Caki2 (cell line): ENCODE measurements at regions not wholly inside any gene's neighbourhood (a gene's known extent, or its start where the extent isn't known, plus 50 kb on each side); places are given as distances from the start of the nearest gene placed in this dataset.

Source experiments
- DNase-seq: peaks from one replicate; pipeline ENCODE4 v3.0.0-alpha.2; 2015; ENCODE audit warnings: low read depth
- in situ Hi-C: cut with HindIII; loops from 2 replicates; pipeline ENCODE4 v1.10.0; 2016; ENCODE audit warnings: low sequenced_read_pairs, low pct_unique_long_range_greater_than_20kb, mixed read lengths

GRCh38 chr2:126787289-126787688, 111.4 kb upstream of the TEX51 start:
- in situ Hi-C loops = no loop called here
- no peak for DNase-seq

- no peak for DNase-seq
- in situ Hi-C loops = no loop called here
Measured at GRCh38 chr2:126788113-126788512, 110.6 kb upstream of the TEX51 start.

- no peak for DNase-seq
- in situ Hi-C loops = no loop called here
Measured at GRCh38 chr2:126788652-126789051, 110.0 kb upstream of the TEX51 start.

GRCh38 chr2:126790987-126791780, 107.5 kb upstream of the TEX51 start:
- no peak for DNase-seq
- in situ Hi-C loops = no loop called here

- in situ Hi-C loops = no loop called here
Measured at GRCh38 chr2:126792186-126792585, 106.5 kb upstream of the TEX51 start.

GRCh38 chr2:126792993-126793392, 105.7 kb upstream of the TEX51 start:
- DNase-seq = no peak
- in situ Hi-C loops = no loop called here

More at GRCh38 chr2:126792186-126792585, 106.5 kb upstream of the TEX51 start:
- DNase-seq = no peak

- in situ Hi-C loops = no loop called here
Measured at GRCh38 chr2:126793885-126794613, 104.6 kb upstream of the TEX51 start.

GRCh38 chr2:126795656-126796055, 103.0 kb upstream of the TEX51 start:
- in situ Hi-C loops = no loop called here
- no peak for DNase-seq

More at GRCh38 chr2:126793885-126794613, 104.6 kb upstream of the TEX51 start:
- no peak for DNase-seq

GRCh38 chr2:126796931-126797621, 101.6 kb upstream of the TEX51 start:
- DNase-seq = no peak
- in situ Hi-C loops = no loop called here

- in situ Hi-C loops = no loop called here
- no peak for DNase-seq
Measured at GRCh38 chr2:126797622-126798275, 100.9 kb upstream of the TEX51 start.

- in situ Hi-C loops = no loop called here
- DNase-seq = no peak
Measured at GRCh38 chr2:126798276-126799140, 100.2 kb upstream of the TEX51 start.

- DNase-seq = no peak
- in situ Hi-C loops = no loop called here
Measured at GRCh38 chr2:126799301-126799700, 99.4 kb upstream of the TEX51 start.

GRCh38 chr2:126801473-126801872, 97.2 kb upstream of the TEX51 start:
- no peak for DNase-seq
- in situ Hi-C loops = no loop called here

- DNase-seq = no peak
- in situ Hi-C loops = no loop called here
Measured at GRCh38 chr2:126802316-126802715, 96.4 kb upstream of the TEX51 start.

- DNase-seq = no peak
- in situ Hi-C loops = no loop called here
Measured at GRCh38 chr2:126802774-126803433, 95.8 kb upstream of the TEX51 start.

- in situ Hi-C loops = no loop called here
- DNase-seq = no peak
Measured at GRCh38 chr2:126803434-126803775, 95.3 kb upstream of the TEX51 start.

- DNase-seq = no peak
- in situ Hi-C loops = no loop called here
Measured at GRCh38 chr2:126804347-126804746, 94.3 kb upstream of the TEX51 start.
